ENCODE measurements at regions not wholly inside any gene's neighbourhood (a gene's known extent, or its start where the extent isn't known, plus 50 kb on each side); places are given as distances from the start of the nearest gene placed in this dataset.

- H3K9me2 ChIP-seq (ENCODE audit: insufficient read depth) = no peaks in the 10 kb centered on the region
- H4K20me1 ChIP-seq (ENCODE audit: insufficient read depth) = no peaks in the 10 kb centered on the region
- H3K27ac ChIP-seq (ENCODE audit: low read depth, low read length) = no peak overlapping the region
- DNase-seq (ENCODE audit: low read depth, low spot score) = no peak
- 0 out of 2 replicates have a peak, but pooled peaks cover 5% of the 10 kb centered on the region for H3K27me3 ChIP-seq (ENCODE audit: insufficient read depth, low read length)
- ChIA-PET RAD21 (ENCODE audit: low non-redundant PET in 1 of 2, low total read pairs in 2 of 2, uncharacterized antibody in 2 of 2, unreplicated experiment in 2 of 2) (no interaction called here), CTCF (no interaction called here), POLR2A (no interaction called here)
- no peak for ATAC-seq
- no peaks in the 10 kb centered on the region for H3K36me3 ChIP-seq (ENCODE audit: control insufficient read depth in 1 of 2, insufficient read depth in 2 of 2, low read length in 2 of 2)
- H3K4me3 ChIP-seq (replicated peaks in 1 of 2; ENCODE audit: low read depth in 1 of 2, low read length in 2 of 2) = no peak overlapping the region
- H3K9ac ChIP-seq (ENCODE audit: low read length) = no peak overlapping the region
- intact Hi-C loops (cut with micrococcal nuclease) = no loop called here
- H3K4me1 ChIP-seq (ENCODE audit: control insufficient read depth in 1 of 2, insufficient read depth in 2 of 2, low read length in 2 of 2) = no peaks in the 10 kb centered on the region
- H2AFZ ChIP-seq (ENCODE audit: low read depth, low read length, poor library complexity, severe bottlenecking) = no peak overlapping the region
- H3K79me2 ChIP-seq (ENCODE audit: insufficient read depth, low read length) = no peaks in the 10 kb centered on the region
- no TSS peak for BruUV-seq (replicated peaks)
- H3K4me2 ChIP-seq (ENCODE audit: low read length) = no peak overlapping the region
- no peak for TF ChIP-seq TCF7L2 (IDR thresholded peaks at IDR 0.05; ENCODE audit: borderline replicate concordance, extremely low read depth, insufficient read depth, insufficient read length)
- no peak for TF ChIP-seq ELF1 (IDR thresholded peaks at IDR 0.05; ENCODE audit: borderline replicate concordance, low read depth)
- no peak for TF ChIP-seq FOSL1 (IDR thresholded peaks at IDR 0.05; ENCODE audit: low read depth)
- TF ChIP-seq ZNF274 (IDR thresholded peaks at IDR 0.05; ENCODE audit: low read depth, low read length) = no peak
- TF ChIP-seq CBX3 (IDR thresholded peaks at IDR 0.05; ENCODE audit: low read depth) = no peak
- no peak for TF ChIP-seq CTCF (IDR thresholded peaks at IDR 0.05 in 2 of 3, conservative IDR thresholded peaks at IDR 0.05 in 1 of 3; ENCODE audit: borderline replicate concordance in 1 of 3, insufficient read depth in 1 of 3, low read depth in 2 of 3, low read length in 2 of 3)
- TF ChIP-seq REST (IDR thresholded peaks at IDR 0.05; ENCODE audit: low read depth) = no peak
- no peak for TF ChIP-seq POLR2AphosphoS5 (IDR thresholded peaks at IDR 0.05; ENCODE audit: low read depth, low read length)
- TF ChIP-seq POLR2A (IDR thresholded peaks at IDR 0.05; ENCODE audit: borderline replicate concordance, extremely low read depth, insufficient read depth, insufficient read length) = no peak
- no peak for TF ChIP-seq ZFX (IDR thresholded peaks at IDR 0.05)
- TF ChIP-seq EGR1 (IDR thresholded peaks at IDR 0.05; ENCODE audit: low read depth) = no peak
- no peak for TF ChIP-seq YY1 (IDR thresholded peaks at IDR 0.05; ENCODE audit: extremely low read depth, insufficient replicate concordance, low read depth, low read length)
- TF ChIP-seq SIN3A (IDR thresholded peaks at IDR 0.05; ENCODE audit: low read depth) = no peak
- no peak for TF ChIP-seq ZBTB33 (IDR thresholded peaks at IDR 0.05; ENCODE audit: extremely low read depth, insufficient replicate concordance, low read length)
- no peak for TF ChIP-seq MAX (IDR thresholded peaks at IDR 0.05)
- TF ChIP-seq SRF (IDR thresholded peaks at IDR 0.05; ENCODE audit: low read depth) = no peak
- no peaks in the 10 kb centered on the region for H3K9me3 ChIP-seq (ENCODE audit: control insufficient read depth in 1 of 2, insufficient read depth in 1 of 2, low read depth in 1 of 2, low read length in 2 of 2)
These were observed 259.9 kb upstream of the SP4 start for GRCh38 chr7:21167942-21168341.

Data from HCT116 (cell line).